ENCODE measurements at regions not wholly inside any gene's neighbourhood (a gene's known extent, or its start where the extent isn't known, plus 50 kb on each side); places are given as distances from the start of the nearest gene placed in this dataset.

DNA sequence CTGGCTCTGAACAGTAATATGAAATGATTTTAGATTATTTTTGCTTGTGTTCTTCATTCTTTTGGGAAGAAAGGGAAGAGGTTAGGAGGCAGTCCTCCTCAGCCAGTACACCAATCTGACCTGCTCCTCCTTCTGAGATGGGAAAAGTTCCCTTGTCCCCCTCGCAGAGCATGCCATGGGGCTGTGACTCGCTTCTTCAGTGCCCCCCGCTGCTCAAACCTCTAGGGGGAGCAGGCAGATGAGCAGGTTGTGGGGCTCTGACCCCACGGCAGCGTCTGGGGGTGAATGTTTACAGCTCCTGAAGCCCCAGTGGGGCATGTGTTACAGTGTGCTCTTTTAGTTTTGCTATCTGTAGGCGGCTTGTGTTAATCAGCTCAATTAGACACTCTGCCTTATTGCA lies 50.9 kb upstream of the KLF9 start:
- no peaks in the 10 kb centered on the region for H3K36me3 Mint-ChIP-seq (ENCODE audit: insufficient read depth)
- TF ChIP-seq, protein P1, sequence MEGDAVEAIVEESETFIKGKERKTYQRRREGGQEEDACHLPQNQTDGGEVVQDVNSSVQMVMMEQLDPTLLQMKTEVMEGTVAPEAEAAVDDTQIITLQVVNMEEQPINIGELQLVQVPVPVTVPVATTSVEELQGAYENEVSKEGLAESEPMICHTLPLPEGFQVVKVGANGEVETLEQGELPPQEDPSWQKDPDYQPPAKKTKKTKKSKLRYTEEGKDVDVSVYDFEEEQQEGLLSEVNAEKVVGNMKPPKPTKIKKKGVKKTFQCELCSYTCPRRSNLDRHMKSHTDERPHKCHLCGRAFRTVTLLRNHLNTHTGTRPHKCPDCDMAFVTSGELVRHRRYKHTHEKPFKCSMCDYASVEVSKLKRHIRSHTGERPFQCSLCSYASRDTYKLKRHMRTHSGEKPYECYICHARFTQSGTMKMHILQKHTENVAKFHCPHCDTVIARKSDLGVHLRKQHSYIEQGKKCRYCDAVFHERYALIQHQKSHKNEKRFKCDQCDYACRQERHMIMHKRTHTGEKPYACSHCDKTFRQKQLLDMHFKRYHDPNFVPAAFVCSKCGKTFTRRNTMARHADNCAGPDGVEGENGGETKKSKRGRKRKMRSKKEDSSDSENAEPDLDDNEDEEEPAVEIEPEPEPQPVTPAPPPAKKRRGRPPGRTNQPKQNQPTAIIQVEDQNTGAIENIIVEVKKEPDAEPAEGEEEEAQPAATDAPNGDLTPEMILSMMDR (IDR thresholded peaks at IDR 0.05; ENCODE audit: unreplicated experiment), result no peak
- H3K4me1 Mint-ChIP-seq (ENCODE audit: low read depth), result peaks cover 4% of the 10 kb centered on the region
- no peaks in the 10 kb centered on the region for H3K9me3 Mint-ChIP-seq (ENCODE audit: low read depth)
- H3K27ac Mint-ChIP-seq, result no peak overlapping the region
- H3K27me3 Mint-ChIP-seq, result peaks cover 5% of the 10 kb centered on the region
- DNase-seq (ENCODE audit: low spot score, unreplicated experiment), result no peak
- H3K4me3 Mint-ChIP-seq (ENCODE audit: low read depth), result no peak overlapping the region

Data from progenitor cell of endocrine pancreas (in vitro differentiated cells).